A673 (cell line): ENCODE measurements at regions not wholly inside any gene's neighbourhood (a gene's known extent, or its start where the extent isn't known, plus 50 kb on each side); places are given as distances from the start of the nearest gene placed in this dataset.

Source experiments
- CTCF ChIP-seq: fragments of 300-800, 200-600 bp; sonication (generic); conservative IDR thresholded peaks from 2 replicates; pipeline ENCODE4 v1.5.1; 2017; ENCODE audit warnings: low read depth, mild to moderate bottlenecking, antibody characterized with exemption, low read length, moderate library complexity, mixed read lengths
- EZH2 ChIP-seq: fragments of 200-600 bp; sonication (generic); IDR thresholded peaks from 2 replicates; pipeline ENCODE4 v1.6.1; 2017; ENCODE audit warnings: borderline replicate concordance, low read depth, mild to moderate bottlenecking, mixed read lengths, antibody characterized with exemption, low read length; ENCODE audit not compliant: poor library complexity, severe bottlenecking

DNA sequence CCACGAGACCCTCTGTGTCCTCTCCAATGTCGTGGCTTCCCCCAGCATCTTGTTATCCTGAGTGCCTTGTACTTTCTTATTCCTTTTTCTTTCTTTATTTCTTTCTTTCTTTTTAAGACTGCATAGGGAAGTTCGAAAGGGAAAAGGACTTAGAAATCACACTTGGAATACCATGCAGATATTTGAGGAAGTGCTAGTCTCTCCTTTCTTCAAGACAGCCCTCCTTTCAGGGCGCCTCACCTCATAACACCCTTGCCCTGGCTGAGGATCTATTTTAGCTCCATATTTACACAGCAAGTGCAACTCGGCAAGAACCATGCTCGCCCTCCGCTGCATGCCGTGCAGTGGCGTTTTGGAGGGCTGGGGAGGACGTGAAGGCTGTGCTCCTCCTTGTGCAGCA is 232.3 kb upstream of the GLI3 start:
- TF ChIP-seq CTCF = no peak
- TF ChIP-seq EZH2 = no peak
